Ureter (tissue), 1 donor: ENCODE measurements at regions not wholly inside any gene's neighbourhood (a gene's known extent, or its start where the extent isn't known, plus 50 kb on each side); places are given as distances from the start of the nearest gene placed in this dataset.
"Not testable (repeated sequence)": the region's sequence is repeated elsewhere in the genome, so short reads cannot be mapped to it uniquely, and the experiment has no call there.

ENCODE experiments used
- DNase-seq: peaks from one replicate; pipeline ENCODE4 v3.0.0-alpha.2; 2020; ENCODE audit warnings: low spot score
- donor health status: DM: yes; HTN: yes; CAD: no.

DNA sequence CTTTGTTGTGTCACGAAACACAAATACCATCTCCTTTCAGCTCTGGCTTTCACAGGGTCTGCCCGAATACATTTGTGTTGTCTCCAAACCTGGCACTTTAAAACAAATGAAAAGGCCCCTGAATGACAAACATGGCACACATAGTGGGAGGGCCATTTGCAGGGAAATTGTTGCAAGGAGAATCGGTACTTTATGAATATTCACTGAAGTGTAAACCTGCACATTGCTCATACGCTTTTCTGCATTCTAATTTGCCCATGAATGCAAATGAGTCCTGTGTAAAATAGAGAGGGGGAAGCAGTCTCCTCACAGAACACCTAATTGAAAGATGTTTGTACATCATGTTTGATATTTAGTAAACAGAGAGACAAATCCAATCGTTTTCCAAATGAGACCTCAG, 82.7 kb upstream of the PCDH8 start:
- DNase-seq = no peak

DNA sequence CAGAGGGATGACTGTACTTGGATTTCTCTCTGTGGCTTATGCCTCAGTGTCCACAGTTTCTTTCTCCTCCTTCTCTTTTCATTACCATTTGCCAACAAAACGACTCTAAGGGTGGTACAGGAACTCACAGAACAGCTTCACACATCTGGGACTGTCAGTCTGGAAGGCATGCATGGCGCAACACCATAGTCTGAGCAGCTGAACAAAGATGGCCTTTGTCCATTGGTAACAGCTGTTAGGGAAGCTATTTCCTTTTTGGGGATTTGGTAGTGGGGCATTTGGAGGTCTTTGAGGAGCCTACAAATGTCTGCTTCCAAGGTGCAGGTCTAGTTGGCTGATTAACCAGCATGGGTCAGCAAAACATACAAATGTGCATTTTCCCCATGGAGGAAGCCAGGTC, 81.4 kb upstream of the PCDH8 start:
- no peak for DNase-seq

DNA sequence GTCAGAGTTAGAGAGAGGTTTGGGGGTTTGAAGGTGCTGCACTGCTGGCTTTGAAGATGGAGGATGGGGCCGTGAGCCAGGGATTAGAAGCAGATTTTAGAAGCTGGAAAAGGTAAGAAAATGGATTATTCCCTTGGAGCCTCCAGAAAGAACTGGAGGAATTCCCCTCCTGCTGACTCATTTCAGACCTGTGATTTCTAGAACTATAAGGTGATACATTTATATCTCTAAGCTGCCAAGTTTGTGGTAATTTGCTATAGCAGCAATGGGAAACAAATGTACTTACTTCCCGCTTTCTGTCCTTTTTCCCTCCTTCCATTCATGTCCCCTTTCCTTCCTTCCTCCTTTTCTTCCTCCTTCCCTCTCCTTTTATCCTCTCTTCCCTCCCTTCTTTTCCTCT, 78.5 kb upstream of the PCDH8 start:
- no peak for DNase-seq

DNA sequence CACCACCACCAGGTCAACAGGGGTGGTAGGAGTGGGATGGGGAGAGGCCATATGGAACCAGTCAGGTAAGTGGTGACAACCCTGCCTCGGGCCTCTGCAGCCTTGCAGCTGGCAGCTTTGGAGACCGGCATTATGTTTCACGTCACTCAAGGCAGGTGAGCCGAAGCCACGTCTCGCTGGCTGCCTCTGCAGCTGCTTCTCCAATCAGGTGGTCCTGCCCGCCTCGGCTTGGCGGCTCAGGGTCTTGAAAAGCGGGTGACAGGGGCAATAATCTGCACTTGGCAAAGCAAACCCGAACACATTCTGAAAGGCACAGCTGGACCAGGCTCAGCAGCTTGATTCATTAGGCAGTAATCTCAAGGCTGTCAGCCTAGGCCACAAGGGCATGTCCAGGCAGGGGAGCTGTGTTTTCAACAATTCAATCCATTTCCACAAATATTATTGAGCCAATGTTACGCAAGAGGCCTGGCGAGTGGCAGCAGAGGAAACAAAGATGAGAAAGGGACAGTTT, 77.4 kb upstream of the PCDH8 start:
- DNase-seq = peak; percentile 61

DNA sequence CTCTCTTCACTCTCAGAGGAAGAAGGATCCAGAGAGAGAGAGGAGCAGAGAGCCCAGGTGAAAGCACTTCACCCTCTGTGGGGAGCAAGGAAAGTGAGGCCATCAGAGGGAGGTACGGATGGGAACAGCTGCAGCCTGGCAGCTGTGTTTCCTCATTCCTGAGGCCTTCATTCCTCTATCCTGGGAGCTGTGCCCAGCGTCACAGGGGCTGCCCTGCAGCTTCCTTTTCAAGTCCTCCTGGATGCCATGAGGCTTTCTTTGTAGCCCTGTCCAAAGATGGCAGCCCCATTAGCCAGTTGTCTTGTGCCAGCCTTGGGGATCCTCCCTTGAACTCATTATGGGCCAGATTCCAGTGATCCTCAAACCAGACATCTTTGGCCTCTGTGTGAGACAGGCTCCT, 76.8 kb upstream of the PCDH8 start:
- no peak for DNase-seq

DNA sequence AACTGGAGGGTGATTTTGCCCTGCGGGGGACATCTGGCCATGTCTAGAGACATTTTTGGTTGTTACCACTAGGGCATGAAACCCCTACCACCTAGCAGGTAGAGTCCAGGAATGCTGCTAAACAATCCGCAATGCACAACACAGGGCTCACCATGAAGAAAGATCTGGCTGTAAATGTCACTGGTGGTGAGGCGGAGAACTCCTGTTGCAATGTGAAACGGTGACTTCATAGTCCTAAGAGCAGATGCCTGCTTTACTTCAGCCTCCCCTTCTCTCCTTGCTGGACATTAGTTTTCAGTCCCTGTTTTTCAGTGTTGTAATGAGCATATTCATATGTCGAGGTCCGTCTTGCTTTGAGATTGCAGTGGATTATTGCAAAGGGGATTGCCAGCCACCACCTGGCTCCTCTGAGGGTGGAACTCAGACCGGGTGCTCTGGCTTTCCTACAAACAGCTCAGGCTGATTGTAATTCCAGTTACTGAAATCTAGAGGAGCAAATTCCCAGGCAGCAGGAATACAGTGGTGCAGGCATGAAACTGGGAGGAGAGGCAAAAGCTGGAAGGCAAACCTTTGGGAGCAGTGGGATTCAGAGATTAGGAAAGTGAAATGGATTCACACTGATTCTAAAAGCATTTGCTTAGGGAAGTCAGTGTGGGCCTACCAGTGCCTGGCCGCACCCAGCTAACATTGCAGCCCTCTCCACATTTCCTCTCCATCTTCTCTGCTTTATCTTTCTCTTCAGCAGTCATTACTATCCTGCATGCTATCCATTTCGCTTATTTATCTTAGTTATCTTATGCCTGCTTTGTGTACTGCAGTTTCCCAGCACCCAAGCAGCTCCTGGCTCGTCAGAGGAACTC, 76.1 kb upstream of the PCDH8 start:
- no peak for DNase-seq

DNA sequence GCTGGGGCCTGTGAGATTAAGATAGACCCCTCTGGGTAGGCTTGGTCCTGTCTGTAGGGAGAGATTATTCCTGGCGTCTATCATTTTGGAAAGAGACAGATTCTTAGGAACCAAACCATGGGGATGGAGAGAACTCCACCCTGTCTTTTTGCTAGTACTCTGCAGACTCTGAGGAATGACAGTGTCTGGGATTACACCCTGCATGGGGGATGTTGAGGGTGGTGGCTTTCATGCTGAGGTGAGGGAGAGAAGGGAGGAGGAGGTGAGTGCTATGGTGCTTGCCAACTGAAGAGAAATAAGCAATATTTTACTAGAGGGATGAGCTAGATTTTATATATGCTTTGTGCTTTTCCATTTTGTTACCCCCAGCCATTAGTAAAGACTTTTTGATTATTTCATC, 74.5 kb upstream of the PCDH8 start:
- no peak for DNase-seq

DNA sequence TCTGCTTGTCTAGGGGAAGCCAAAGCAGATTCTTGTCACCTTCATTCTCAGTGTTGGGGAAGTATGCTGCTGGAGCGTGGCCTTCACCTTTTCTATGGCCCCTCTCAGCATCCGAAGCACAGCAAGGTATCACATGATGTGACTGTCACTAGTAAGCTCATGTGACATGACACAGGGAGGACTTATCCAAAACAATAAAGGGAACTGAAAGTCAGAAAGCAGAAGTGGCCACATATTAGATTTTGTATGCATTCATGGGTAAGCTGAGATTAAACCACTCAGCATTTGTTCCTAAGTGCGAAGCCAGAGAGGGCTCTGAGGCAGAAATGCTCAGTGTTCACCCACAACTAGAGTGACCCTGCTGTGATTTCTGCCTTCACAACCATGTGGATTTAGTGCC, 72.8 kb upstream of the PCDH8 start:
- no peak for DNase-seq

DNA sequence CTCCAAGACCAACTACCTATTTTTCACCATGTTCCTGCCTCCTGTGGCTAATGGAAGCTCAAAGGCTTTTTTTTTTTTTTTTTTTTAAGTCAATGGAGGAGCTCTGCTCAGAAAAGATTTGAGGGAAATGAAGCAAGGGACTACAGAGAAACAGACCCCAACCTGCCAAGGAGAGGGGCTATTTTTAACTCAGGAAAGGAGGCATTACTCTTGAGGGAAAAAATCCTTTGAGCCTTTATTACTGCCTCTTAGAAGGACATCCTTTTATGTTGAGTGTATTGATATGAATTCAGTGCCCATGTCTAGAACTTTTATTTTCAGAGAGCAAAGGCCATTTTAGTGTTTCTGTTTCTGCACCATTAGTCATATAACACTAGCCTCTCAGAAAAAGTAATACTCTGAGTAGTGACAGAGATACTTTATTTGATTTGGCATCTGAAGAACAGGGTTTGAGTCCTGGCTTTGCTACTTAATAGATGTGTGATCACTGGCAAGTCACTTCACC, 68.1 kb upstream of the PCDH8 start:
- DNase-seq = no peak

DNA sequence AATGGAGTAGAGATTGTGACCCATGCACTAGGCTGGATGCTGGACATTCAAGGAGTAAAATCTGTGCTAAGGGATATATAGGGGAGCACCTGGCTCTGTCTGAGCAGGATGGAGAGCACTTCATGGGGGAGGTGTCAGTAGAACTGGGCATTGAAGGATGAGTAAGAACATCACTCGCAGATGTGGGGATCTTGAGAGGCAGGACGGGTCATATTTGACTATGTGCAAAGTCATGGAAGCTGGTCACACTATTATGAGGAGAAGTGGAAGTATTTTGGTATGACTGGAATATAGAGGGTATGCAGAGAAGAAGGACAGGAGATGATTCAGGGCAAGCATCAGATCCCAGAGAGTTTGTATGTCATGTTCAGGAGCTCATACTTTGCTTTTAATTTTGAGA, 62.9 kb upstream of the PCDH8 start:
- no peak for DNase-seq

DNA sequence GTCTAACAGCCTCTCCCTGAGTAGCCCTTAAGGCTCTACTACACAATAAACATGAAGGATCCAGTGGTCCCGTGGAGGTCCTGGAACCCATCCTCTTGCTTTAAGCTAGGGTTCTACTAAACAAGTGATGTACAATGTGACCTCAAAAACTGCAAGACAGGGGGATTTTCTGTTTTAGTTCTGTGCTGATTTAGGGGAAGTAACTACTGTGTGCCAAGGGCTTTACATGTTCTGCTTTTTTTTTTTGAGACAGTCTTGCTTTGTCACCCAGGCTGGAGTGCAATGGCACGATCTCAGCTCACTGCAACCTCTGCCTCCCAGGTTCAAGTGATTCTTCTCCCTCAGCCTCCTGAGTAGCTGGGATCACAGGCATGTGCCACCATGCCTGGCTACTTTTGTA, 61.9 kb upstream of the PCDH8 start:
- DNase-seq = not testable (repeated sequence)

DNA sequence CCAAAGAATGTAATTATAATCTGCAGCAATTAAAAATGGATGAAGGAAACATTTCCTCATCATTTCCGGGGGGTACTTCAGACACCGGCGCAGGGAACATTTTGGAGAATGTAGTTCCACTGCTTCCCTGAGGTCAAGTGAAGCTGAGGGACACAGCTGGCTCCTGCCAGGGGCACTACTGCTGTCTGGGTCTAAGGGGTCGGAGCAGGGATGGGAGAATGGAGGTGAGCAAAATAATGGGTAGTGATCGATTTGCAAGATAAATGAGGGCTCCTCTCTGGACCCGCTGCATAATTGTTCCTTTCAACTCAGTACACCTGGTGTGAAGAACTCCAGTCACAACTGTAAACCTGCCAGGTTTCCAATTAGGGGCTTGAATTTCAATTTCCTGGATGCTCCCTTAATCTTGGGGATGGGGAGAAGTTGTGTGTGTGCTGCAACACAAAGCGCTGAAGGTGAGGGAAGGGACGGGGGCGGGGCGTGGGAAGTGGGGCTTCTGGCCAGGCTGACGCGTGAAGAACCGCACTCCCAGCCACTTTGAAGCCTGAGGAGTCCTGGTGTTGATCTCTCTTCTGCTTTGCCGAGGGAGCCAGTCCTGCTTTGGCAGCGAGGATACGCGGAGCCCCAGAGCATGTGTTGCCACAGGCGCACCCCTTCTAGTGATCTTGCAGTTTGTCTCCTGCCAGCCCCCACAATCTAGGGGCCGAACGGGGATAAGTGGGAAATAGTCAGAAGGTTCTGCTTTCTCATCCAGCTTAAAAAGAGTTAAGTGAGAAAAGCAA, 57.9 kb upstream of the PCDH8 start:
- no peak for DNase-seq

DNA sequence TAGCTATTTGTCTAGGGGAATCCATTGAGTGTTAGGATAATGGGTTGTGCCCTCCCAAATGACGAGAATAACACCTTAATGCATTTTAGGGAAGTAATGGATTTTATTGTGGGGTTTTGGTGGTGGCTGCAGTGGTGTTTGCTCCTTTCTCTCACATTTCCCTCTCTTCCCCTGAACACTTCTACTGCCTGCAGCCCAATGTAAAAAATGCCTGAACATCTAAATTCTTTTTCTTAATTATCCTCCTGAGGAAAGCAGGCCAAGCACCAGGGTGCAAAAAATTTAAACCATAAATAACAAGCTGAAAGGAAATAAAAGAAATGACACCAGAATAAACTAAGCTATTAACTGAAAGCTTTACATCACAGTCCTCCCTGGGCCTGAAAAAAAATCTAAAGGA, 57.3 kb upstream of the PCDH8 start:
- DNase-seq = no peak

DNA sequence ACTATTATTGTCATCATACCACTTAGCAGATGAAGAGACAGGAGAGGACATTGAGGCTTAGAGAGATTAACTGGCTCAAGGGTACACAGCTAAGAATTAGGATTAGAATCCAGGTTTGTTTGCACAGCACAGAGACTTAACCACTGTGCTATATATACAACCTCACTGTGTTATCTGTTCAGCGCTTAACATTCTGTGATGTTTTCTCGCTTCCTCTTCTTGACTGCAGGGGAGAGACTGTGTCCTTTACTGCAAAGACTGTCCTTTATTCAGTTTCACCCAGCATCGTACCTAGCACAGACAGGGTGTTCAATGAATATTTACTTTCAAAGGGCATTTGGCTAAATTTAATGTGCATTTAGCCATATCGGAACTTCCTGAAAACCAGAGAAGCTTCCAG, 54.9 kb upstream of the PCDH8 start:
- DNase-seq = no peak

DNA sequence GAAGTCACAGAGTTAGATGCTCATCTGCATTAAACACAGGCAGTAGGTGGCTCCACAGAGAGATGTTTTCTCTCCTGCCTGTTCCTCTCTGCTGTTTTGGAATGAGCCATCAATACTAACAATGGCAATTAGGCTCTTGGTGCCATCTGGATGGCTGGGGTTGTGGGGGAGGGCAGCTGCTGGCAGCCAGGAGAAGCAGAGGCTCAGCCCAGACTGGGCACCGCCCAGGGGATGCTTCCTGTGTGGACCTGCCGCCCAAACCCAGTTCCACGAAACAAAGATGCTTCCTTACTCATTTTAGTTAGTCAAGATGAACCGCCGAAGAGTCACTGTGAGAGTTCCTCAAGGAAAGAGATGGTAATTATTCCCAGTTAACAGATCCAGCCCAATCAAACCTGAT, 50.8 kb upstream of the PCDH8 start:
- no peak for DNase-seq
